ENCODE measurements at regions not wholly inside any gene's neighbourhood (a gene's known extent, or its start where the extent isn't known, plus 50 kb on each side); places are given as distances from the start of the nearest gene placed in this dataset.

- no peaks in the 10 kb centered on the region for H3K79me2 ChIP-seq (ENCODE audit: insufficient read depth, low read length)
- H3K4me1 ChIP-seq (ENCODE audit: insufficient read depth, low read length), result no peaks in the 10 kb centered on the region
- DNase-seq (ENCODE audit: low read depth) (no peak), FAIRE-seq (no peak)
- H2AFZ ChIP-seq (ENCODE audit: low read depth, low read length), result no peak overlapping the region
- H3K9me3 ChIP-seq (ENCODE audit: insufficient read depth, low read depth, low read length), result no peaks in the 10 kb centered on the region
- no peaks in the 10 kb centered on the region for H3K27me3 Mint-ChIP-seq (ENCODE audit: low read depth, unreplicated experiment)
- no peaks in the 10 kb centered on the region for H4K20me1 ChIP-seq (ENCODE audit: insufficient read depth, low read length)
- peaks cover 3% of the 10 kb centered on the region for H3K4me1 Mint-ChIP-seq (ENCODE audit: low read depth, unreplicated experiment)
- H3K9ac ChIP-seq (ENCODE audit: low read length), result no peak overlapping the region
- no peak overlapping the region for H3K27ac ChIP-seq (ENCODE audit: low read depth, low read length)
- no peaks in the 10 kb centered on the region for H3K27me3 ChIP-seq (ENCODE audit: insufficient read depth, low read length)
- H3K4me2 ChIP-seq (ENCODE audit: low read length), result no peak overlapping the region
- H3K27ac Mint-ChIP-seq (ENCODE audit: unreplicated experiment), result no peak overlapping the region
- no peak overlapping the region for H3K4me3 Mint-ChIP-seq (ENCODE audit: unreplicated experiment)
- no peaks in the 10 kb centered on the region for H3K36me3 Mint-ChIP-seq (ENCODE audit: low read depth, unreplicated experiment)
- no peak for TF ChIP-seq CTCF (IDR thresholded peaks at IDR 0.05; ENCODE audit: insufficient read depth, low read depth, low read length)
- TF ChIP-seq EZH2 (IDR thresholded peaks at IDR 0.05; ENCODE audit: insufficient read depth, low read length), result no peak
- H3K4me3 ChIP-seq (ENCODE audit: insufficient read depth, low read depth, low read length), result no peak overlapping the region
- H3K9me3 Mint-ChIP-seq (ENCODE audit: unreplicated experiment), result peaks cover 2% of the 10 kb centered on the region
- H3K36me3 ChIP-seq (ENCODE audit: insufficient read depth, low read length), result no peaks in the 10 kb centered on the region
Observed at GRCh38 chr3:59513570-59513969, 463.7 kb upstream of the CFAP20DC start.

GRCh38 chr3:59512066-59512465 is 462.2 kb upstream of the CFAP20DC start:
- Mint-ChIP-seq H3K4me1 (ENCODE audit: low read depth, unreplicated experiment) (peaks cover 3% of the 10 kb centered on the region), H3K9me3 (ENCODE audit: unreplicated experiment) (peaks cover 2% of the 10 kb centered on the region), H3K36me3 (ENCODE audit: low read depth, unreplicated experiment) (no peaks in the 10 kb centered on the region), H3K27ac (ENCODE audit: unreplicated experiment) (no peak overlapping the region), H3K4me3 (ENCODE audit: unreplicated experiment) (no peak overlapping the region), H3K27me3 (ENCODE audit: low read depth, unreplicated experiment) (no peaks in the 10 kb centered on the region)
- Histone ChIP-seq H4K20me1 (ENCODE audit: insufficient read depth, low read length) (no peaks in the 10 kb centered on the region), H3K36me3 (ENCODE audit: insufficient read depth, low read length) (no peaks in the 10 kb centered on the region), H2AFZ (ENCODE audit: low read depth, low read length) (no peak overlapping the region), H3K27ac (ENCODE audit: low read depth, low read length) (no peak overlapping the region), H3K27me3 (ENCODE audit: insufficient read depth, low read length) (no peaks in the 10 kb centered on the region), H3K9ac (ENCODE audit: low read length) (no peak overlapping the region), H3K4me3 (ENCODE audit: insufficient read depth, low read depth, low read length) (no peak overlapping the region), H3K9me3 (ENCODE audit: insufficient read depth, low read depth, low read length) (no peaks in the 10 kb centered on the region), H3K79me2 (ENCODE audit: insufficient read depth, low read length) (no peaks in the 10 kb centered on the region), H3K4me2 (ENCODE audit: low read length) (no peak overlapping the region), H3K4me1 (ENCODE audit: insufficient read depth, low read length) (no peaks in the 10 kb centered on the region)
- FAIRE-seq (no peak), DNase-seq (ENCODE audit: low read depth) (no peak)
- TF ChIP-seq CTCF (IDR thresholded peaks at IDR 0.05; ENCODE audit: insufficient read depth, low read depth, low read length) (no peak), EZH2 (IDR thresholded peaks at IDR 0.05; ENCODE audit: insufficient read depth, low read length) (no peak)

GRCh38 chr3:59510576-59510975 is 460.8 kb upstream of the CFAP20DC start:
- no peak for FAIRE-seq
- Mint-ChIP-seq H3K4me3 (ENCODE audit: unreplicated experiment) (no peak overlapping the region), H3K27me3 (ENCODE audit: low read depth, unreplicated experiment) (no peaks in the 10 kb centered on the region), H3K36me3 (ENCODE audit: low read depth, unreplicated experiment) (no peaks in the 10 kb centered on the region), H3K27ac (ENCODE audit: unreplicated experiment) (no peak overlapping the region), H3K9me3 (ENCODE audit: unreplicated experiment) (peaks cover 2% of the 10 kb centered on the region), H3K4me1 (ENCODE audit: low read depth, unreplicated experiment) (peaks cover 3% of the 10 kb centered on the region)
- Histone ChIP-seq H3K4me2 (ENCODE audit: low read length) (no peak overlapping the region), H3K79me2 (ENCODE audit: insufficient read depth, low read length) (no peaks in the 10 kb centered on the region), H3K36me3 (ENCODE audit: insufficient read depth, low read length) (no peaks in the 10 kb centered on the region), H3K27me3 (ENCODE audit: insufficient read depth, low read length) (no peaks in the 10 kb centered on the region), H3K4me1 (ENCODE audit: insufficient read depth, low read length) (no peaks in the 10 kb centered on the region), H3K9ac (ENCODE audit: low read length) (no peak overlapping the region), H4K20me1 (ENCODE audit: insufficient read depth, low read length) (no peaks in the 10 kb centered on the region), H3K27ac (ENCODE audit: low read depth, low read length) (no peak overlapping the region), H3K9me3 (ENCODE audit: insufficient read depth, low read depth, low read length) (no peaks in the 10 kb centered on the region), H3K4me3 (ENCODE audit: insufficient read depth, low read depth, low read length) (no peak overlapping the region), H2AFZ (ENCODE audit: low read depth, low read length) (no peak overlapping the region)
- DNase-seq (ENCODE audit: low read depth), result peak; percentile 9
- TF ChIP-seq CTCF (IDR thresholded peaks at IDR 0.05; ENCODE audit: insufficient read depth, low read depth, low read length) (no peak), EZH2 (IDR thresholded peaks at IDR 0.05; ENCODE audit: insufficient read depth, low read length) (no peak)
